SU-DHL-6 (cell line): ENCODE measurements at regions not wholly inside any gene's neighbourhood (a gene's known extent, or its start where the extent isn't known, plus 50 kb on each side); places are given as distances from the start of the nearest gene placed in this dataset.

Source experiments
- EZH2phosphoT487 ChIP-seq: fragments of 200-600 bp; sonication (generic), shearing (Covaris generic); conservative IDR thresholded peaks from 2 replicates; pipeline ENCODE4 v1.6.1; 2018; ENCODE audit warnings: mild to moderate bottlenecking, antibody characterized with exemption, low read length, moderate library complexity, mixed read lengths
- TF ChIP-seq, protein P1 (sequence below): fragments of 200-600 bp; sonication (generic); IDR thresholded peaks from one replicate; pipeline ENCODE4 v1.5.1; 2017; ENCODE audit warnings: antibody characterized with exemption, mild to moderate bottlenecking, low read length, moderate library complexity; ENCODE audit not compliant: insufficient read depth, poor library complexity, severe bottlenecking

DNA sequence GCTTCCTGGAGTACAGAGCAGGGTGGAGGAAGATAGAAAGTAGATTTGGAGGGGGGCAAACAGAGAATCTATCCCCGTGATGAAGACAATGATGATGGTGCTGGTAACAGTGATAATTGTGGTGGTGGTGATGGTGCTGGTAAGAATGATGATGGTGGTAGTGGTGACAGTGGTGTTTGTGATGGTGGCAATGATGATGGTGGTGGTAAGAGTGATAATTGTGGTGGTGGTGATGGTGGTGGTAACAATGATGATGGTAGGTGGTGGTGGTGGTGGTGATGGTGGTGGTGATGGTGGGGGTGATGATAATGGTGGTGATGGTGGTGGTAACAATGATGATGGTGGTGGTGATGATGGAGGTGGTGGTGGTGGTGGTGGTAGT lies 169.8 kb downstream of the TSHZ3 start:
- TF ChIP-seq, protein P1, sequence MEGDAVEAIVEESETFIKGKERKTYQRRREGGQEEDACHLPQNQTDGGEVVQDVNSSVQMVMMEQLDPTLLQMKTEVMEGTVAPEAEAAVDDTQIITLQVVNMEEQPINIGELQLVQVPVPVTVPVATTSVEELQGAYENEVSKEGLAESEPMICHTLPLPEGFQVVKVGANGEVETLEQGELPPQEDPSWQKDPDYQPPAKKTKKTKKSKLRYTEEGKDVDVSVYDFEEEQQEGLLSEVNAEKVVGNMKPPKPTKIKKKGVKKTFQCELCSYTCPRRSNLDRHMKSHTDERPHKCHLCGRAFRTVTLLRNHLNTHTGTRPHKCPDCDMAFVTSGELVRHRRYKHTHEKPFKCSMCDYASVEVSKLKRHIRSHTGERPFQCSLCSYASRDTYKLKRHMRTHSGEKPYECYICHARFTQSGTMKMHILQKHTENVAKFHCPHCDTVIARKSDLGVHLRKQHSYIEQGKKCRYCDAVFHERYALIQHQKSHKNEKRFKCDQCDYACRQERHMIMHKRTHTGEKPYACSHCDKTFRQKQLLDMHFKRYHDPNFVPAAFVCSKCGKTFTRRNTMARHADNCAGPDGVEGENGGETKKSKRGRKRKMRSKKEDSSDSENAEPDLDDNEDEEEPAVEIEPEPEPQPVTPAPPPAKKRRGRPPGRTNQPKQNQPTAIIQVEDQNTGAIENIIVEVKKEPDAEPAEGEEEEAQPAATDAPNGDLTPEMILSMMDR = no peak
- no peak for TF ChIP-seq EZH2phosphoT487
